ENCODE measurements at regions not wholly inside any gene's neighbourhood (a gene's known extent, or its start where the extent isn't known, plus 50 kb on each side); places are given as distances from the start of the nearest gene placed in this dataset.

- H3K56ac ChIP-seq (replicated peaks; ENCODE audit: insufficient read length, low read depth, low read length), result no peak overlapping the region
- no peak overlapping the region for H4K91ac ChIP-seq (replicated peaks; ENCODE audit: insufficient read length, low read length)
- H2BK20ac ChIP-seq (ENCODE audit: low read length), result no peak overlapping the region
- no peak overlapping the region for H3K9ac ChIP-seq (replicated peaks in 1 of 4; ENCODE audit: extremely low read depth in 1 of 4, low read depth in 3 of 4, low read length in 3 of 4)
- no peaks in the 10 kb centered on the region for H3K79me1 ChIP-seq (ENCODE audit: low read depth, low read length)
- no peak overlapping the region for H3K27ac ChIP-seq (ENCODE audit: low read depth, low read length)
- no peak overlapping the region for H3K18ac ChIP-seq (ENCODE audit: extremely low read depth, low read length)
- H4K5ac ChIP-seq (ENCODE audit: insufficient read length, low read depth, low read length), result no peak overlapping the region
- no peaks in the 10 kb centered on the region for H3K79me2 ChIP-seq (ENCODE audit: control insufficient read depth in 1 of 2, insufficient read depth in 2 of 2, low read length in 2 of 2)
- H3K9me3 ChIP-seq (ENCODE audit: insufficient read depth in 2 of 2, low read depth in 1 of 2, low read length in 1 of 2), result no peaks in the 10 kb centered on the region
- POLR2A ChIA-PET (ENCODE audit: partially characterized antibody), result no interaction called here
- no peaks in the 10 kb centered on the region for H3K4me1 ChIP-seq (replicated peaks in 1 of 4; ENCODE audit: control insufficient read depth in 3 of 4, insufficient read depth in 4 of 4, low read length in 3 of 4)
- no peak overlapping the region for H4K8ac ChIP-seq (ENCODE audit: extremely low read depth, insufficient read depth, low read length)
- H3K23me2 ChIP-seq (ENCODE audit: low read depth, low read length), result no peaks in the 10 kb centered on the region
- H2BK5ac ChIP-seq (ENCODE audit: low read depth, low read length), result no peak overlapping the region
- no peak overlapping the region for H2BK120ac ChIP-seq (replicated peaks; ENCODE audit: low read depth, low read length)
- WGBS, 2 experiments (ENCODE audit: extremely low coverage in 1 of 2, insufficient coverage in 1 of 2, insufficient read length in 1 of 2, insufficient replicate concordance in 2 of 2, low coverage in 1 of 2, low lambda C conversion rate in 2 of 2, missing lambda C conversion rate in 1 of 2), result 96% methylated on average over 1 of the region's 1 CpG; no CpG with 5 or more reads in 1 of the 2 experiments
- H3K4me2 ChIP-seq (ENCODE audit: insufficient read depth in 1 of 2, low read depth in 2 of 2, low read length in 2 of 2), result no peak overlapping the region
- H3K14ac ChIP-seq (ENCODE audit: insufficient read length), result no peak overlapping the region
- TF ChIP-seq SRF (IDR thresholded peaks at IDR 0.05; ENCODE audit: low read depth, low read length) (no peak), RBBP5 (IDR thresholded peaks at IDR 0.05; ENCODE audit: borderline replicate concordance, low read depth, low read length) (no peak), RXRA (IDR thresholded peaks at IDR 0.05; ENCODE audit: insufficient read depth, low read depth, low read length) (no peak), YY1 (IDR thresholded peaks at IDR 0.05; ENCODE audit: low read depth, low read length) (no peak), POLR2AphosphoS5 (IDR thresholded peaks at IDR 0.05; ENCODE audit: low read depth, low read length) (no peak), ATF3 (IDR thresholded peaks at IDR 0.05; ENCODE audit: insufficient read depth, low read depth, low read length) (no peak), MAFK (IDR thresholded peaks at IDR 0.05; ENCODE audit: low read depth, low read length) (no peak), NANOG (IDR thresholded peaks at IDR 0.05; ENCODE audit: insufficient read depth, low read depth, low read length, poor library complexity, severe bottlenecking) (no peak), JUN (IDR thresholded peaks at IDR 0.05; ENCODE audit: low read depth, low read length) (no peak), SIX5 (IDR thresholded peaks at IDR 0.05; ENCODE audit: low read depth, low read length) (no peak), TEAD4 (IDR thresholded peaks at IDR 0.05; ENCODE audit: low read depth, low read length) (no peak), EZH2 (IDR thresholded peaks at IDR 0.05; ENCODE audit: low read depth, low read length, severe bottlenecking) (no peak), CREB1 (IDR thresholded peaks at IDR 0.05) (no peak)
- no peaks in the 10 kb centered on the region for H4K20me1 ChIP-seq (replicated peaks in 1 of 2; ENCODE audit: control insufficient read depth in 1 of 2, insufficient read depth in 2 of 2, low read length in 2 of 2)
- no peak overlapping the region for H2AFZ ChIP-seq (ENCODE audit: low read length)
- H2AK5ac ChIP-seq (ENCODE audit: low read depth, low read length), result no peak overlapping the region
- H3K23ac ChIP-seq (ENCODE audit: insufficient read length), result no peak overlapping the region
- DNase-seq (ENCODE audit: low read depth in 1 of 2, low spot score in 2 of 2), result no peak
- no peak overlapping the region for H2BK15ac ChIP-seq (ENCODE audit: low read length)
- H3K36me3 ChIP-seq (ENCODE audit: control insufficient read depth in 2 of 4, insufficient read depth in 4 of 4, low read length in 3 of 4), result no peaks in the 10 kb centered on the region
- no peaks in the 10 kb centered on the region for H3K27me3 ChIP-seq (replicated peaks in 1 of 4; ENCODE audit: control insufficient read depth in 3 of 4, extremely low read depth in 1 of 4, insufficient read depth in 3 of 4, low read length in 3 of 4)
- no peak overlapping the region for H2BK12ac ChIP-seq (ENCODE audit: low read depth, low read length)
- FAIRE-seq, result no peak
- H3K4me3 ChIP-seq (ENCODE audit: extremely low read depth in 1 of 4, insufficient read depth in 2 of 4, low read depth in 3 of 4, low read length in 4 of 4), result no peak overlapping the region
- CTCF ChIA-PET (ENCODE audit: partially characterized antibody), result interaction anchor here (0.6 kb wide), 1 partner anchor 965 kb away, joined by 3 read pairs; no protein-coding TSS in a partner anchor
- H3K4ac ChIP-seq (replicated peaks; ENCODE audit: insufficient read length, low read depth, low read length), result no peak overlapping the region
These were observed 522.5 kb downstream of the TLE4 start for GRCh38 chr9:80094176-80094771.
